Fibroblast of skin of abdomen (primary cell): ENCODE measurements at regions not wholly inside any gene's neighbourhood (a gene's known extent, or its start where the extent isn't known, plus 50 kb on each side); places are given as distances from the start of the nearest gene placed in this dataset.

Source experiments
- DNase-seq: peaks from one replicate; pipeline ENCODE4 v3.0.0-alpha.2; 2013

DNA sequence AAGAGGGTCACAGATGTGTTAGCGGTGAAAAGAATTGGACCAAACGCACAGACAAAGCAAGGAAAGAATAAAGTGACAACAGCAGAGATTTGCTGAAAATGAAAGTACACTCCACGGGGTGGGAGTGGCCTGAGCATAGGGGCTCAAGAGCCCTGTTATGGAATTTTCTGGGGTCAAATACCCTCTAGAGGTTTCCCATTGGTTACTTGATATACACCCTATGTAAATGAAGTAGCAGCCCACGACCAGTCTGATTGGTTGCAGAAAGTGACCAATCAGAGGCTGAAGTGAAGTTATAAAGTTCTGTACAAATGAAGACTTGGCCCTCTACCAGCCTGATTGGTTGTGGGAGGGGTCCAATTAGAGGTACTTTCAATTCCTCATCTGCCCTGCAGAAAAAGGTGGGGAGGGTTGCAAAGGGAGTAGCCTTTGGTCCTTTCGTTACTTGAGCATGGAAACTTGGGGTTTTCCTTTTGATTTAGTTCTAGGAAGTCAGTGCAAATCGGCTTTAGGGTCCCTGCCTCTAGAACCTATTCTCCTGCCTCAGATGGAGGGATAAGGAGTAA lies 125.6 kb upstream of the PRPS1L1 start:
- DNase-seq, result no peak

DNA sequence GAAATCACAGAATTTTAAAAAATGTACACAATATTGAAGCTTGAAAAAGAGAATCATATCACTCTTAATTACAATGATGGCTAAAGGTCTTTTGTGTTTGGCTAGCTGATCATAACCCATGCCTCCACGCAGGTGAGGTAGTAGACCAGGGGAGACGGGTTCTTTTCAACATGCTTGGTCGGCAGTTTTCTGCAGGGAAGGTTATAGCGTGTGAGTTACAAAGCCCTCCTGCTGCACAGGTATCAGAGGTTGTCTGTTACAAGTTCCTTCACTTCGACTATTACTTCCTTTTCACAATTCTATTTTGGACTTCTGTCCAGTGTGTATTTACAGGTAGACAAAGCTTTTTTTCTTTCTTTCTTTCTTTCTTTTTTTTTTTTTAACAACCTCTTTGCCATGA lies 127.1 kb upstream of the PRPS1L1 start:
- no peak for DNase-seq

DNA sequence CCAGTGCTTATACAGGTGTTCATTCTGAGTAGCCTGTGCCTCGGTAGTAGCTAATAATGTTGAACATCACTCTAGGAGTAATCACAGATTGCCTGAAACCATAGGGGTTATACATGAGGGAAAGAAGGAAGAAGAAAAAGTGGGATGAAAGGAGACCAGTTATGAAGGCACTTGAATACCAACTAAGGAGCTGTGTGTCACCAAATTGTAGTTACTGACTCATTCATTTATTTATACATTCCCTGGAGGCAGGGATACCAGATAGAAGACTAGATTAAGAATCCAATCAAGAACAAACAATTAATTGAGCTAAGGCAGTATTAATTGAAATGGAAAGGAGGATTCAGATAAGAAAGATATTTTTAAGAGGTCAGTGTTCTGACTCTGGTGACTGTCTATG lies 129.6 kb upstream of the PRPS1L1 start:
- DNase-seq, result no peak

DNA sequence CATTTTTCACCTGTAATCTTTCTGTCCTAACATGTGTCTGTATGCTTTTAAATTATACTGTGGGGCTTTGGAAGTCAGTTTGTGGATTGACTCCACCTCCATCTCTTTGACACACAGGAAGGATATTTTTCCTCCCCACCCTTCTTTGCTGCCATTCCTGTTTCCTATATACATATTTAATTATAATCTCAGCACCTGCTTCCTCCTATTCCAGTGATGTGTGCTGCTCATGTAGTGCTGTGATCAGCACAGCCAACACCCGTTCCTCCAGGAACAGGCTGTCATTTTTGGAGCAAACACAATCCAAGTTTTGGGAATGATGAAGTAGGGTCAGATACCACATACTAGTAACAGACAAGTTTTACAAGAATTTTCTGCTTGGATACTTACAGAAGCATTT lies 135.0 kb upstream of the PRPS1L1 start:
- no peak for DNase-seq

- peak; percentile 13 for DNase-seq
Observed at GRCh38 chr7:18163091-18163490, 135.4 kb upstream of the PRPS1L1 start.

DNA sequence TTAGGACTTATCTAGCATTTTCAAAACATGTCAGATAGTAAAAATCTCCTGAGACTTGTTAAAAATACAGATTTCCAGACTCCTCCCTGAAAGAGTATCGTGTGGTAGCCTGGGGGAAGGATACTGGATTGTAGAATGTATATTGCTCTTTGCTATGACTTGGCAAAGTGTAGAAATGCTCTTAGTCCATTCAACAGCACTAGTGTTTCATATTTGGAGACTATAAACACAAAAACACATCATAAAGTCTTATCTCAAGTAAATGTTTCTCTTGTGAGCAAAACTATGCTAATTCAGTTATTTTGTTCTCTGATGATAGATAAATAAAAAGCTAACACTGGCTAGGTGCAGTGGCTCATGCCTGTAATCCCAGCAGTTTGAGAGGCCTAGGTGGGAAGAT lies 137.5 kb upstream of the PRPS1L1 start:
- no peak for DNase-seq

DNA sequence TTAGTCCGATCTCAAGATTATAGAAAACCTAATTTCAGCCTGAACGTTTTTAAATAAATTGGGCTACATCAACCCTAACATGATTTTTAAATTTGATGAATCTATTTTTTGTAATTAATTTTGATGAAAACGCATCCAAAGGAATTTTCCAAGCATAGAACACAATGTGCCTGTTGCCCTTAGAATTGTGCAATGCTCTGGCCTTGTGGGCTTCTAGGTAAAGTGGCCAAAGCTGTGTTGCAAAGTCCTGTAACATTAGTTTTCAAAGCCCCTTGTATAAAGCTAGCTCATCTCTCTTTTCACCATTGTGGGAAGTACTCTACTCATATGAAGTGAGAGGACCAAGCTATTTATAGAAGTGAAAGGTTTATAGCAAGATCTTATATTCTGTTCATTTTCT lies 138.4 kb upstream of the PRPS1L1 start:
- no peak for DNase-seq

DNA sequence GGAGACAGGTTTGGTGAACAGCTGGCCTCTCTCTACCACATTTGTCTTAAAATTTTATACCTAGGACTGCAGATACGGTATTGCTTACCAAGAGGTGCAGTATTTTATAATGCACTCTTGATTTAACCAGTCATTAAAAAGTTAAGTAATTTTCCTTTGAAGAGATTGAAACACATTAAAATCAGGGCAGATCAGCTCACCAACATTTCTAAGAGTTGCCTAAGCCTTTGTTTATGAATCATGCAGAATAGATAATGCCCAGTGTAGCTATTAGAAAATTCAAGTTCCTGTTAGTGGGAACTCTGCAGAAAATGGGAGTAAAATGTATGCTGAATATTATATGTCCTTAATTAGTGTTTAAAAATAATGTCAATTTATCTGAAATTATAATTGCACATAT lies 140.2 kb upstream of the PRPS1L1 start:
- no peak for DNase-seq

DNA sequence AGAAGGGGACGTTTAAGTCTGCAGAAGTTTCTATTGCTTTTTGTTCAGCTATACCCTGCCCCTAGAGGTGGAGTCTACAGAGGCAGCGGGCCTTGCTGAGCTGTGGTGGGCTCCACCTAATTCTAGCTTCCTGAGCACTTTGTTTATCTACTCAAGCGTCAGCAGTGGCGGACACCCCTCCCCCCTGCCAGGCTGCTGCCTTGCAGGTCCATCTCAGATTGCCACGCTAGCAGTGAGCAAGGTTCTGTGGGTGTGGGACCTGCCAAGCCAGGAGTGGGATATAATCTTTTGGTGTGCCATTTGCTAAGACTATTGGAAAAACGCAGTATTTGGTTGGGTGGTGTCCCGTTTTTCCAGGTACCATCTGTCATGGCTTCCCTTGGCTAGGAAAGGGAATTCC lies 147.3 kb upstream of the PRPS1L1 start:
- DNase-seq, result no peak

DNA sequence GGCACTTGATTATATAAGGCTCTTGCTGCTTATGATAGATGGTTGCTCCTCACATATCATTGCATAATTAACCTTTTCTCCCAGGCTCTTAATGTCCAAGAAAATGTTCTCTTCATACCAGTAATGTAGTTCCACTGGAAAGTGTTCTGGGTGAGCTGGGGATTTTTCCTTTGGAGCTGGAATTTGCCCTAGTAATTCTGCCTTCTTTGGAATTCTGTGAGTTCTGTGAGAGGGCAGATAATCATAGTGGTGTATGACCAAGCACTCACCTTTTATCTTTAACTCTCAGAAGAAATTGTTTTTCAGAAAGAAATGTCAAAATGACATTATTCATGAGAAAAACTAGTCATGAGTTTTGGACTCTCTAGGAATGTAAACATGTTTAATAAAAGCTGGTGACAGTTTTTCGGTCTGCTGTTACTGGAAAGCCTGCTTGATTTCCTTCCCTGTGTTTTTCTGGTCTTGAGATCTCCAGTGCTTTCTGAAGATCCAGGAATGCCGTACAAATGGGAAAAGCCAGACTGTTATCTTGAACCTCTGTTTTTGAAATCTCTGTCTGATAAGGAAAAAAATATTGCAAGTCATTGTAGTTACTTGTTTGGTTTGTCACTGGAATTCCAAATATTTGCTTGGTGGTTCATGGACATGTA lies 148.3 kb upstream of the PRPS1L1 start:
- no peak for DNase-seq

DNA sequence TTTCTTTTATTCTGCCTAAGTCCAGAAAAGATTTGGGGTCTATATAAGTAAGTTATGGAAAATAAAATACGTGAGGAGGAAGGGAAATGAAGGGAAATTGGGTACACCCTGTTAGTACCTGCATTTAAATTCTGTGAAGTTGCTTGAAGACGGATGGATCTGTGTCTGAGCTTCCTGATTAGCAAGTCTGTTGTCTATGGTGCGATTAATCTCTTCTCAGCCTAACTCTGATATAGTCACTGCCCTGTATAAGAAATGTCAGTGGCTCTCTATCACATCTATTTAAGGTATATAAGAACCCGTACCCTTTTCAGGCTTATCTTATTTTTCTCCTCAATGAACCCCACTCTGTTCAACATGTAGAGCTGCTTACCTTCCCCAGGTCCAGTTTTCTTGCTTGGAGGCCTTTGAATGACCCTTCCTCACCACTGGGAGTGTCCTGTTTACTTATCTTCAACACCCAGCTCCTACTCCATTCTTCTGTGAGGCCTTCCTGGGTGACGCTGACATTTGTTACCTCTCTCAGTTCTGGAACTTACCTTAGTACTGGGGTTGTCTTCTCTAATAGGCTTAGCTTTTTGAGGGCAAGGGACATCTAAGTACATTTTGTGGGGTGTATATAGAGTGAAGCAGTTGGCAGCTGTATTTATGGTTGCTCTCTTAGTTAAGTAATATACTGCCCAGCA lies 149.6 kb upstream of the PRPS1L1 start:
- DNase-seq, result no peak

DNA sequence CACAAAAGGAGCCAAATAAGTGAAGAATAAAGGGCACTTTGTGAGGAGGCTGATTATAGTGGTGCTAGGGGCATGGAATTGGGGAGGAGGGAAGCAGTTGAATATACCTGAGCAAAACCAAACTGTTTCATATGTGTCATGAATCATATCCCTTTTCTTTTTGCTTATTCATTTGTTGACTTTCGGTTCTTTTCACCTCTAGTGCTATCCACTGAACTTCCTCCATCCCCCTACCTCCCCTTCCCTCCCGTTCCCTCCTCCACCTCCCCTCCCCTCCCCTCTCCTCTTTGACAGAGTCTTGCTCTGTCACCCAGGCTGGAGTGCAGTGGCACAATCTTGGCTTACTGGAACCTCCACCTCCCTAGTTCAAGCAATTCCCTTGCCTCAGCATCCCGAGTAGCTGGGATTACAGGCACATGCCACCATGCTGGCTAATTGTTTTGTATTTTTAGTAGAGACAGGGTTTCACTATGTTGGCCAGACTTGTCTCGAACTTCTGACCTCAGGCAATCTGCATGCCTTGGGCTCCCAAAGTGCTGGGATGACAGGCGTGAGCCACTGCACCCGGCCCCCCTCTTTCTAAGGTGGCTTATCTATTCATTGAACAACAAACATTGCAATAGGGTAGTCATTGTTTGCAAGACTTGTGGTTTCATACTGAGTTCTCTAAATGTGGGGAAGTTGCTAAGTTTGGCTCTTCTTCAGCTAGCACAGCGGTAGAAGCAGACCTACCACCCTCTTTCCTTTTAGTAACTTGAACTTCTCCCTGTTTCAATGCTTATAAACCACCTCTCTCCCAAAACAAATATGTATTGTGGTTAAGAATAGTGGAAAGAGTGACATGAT lies 150.4 kb upstream of the PRPS1L1 start:
- no peak for DNase-seq

DNA sequence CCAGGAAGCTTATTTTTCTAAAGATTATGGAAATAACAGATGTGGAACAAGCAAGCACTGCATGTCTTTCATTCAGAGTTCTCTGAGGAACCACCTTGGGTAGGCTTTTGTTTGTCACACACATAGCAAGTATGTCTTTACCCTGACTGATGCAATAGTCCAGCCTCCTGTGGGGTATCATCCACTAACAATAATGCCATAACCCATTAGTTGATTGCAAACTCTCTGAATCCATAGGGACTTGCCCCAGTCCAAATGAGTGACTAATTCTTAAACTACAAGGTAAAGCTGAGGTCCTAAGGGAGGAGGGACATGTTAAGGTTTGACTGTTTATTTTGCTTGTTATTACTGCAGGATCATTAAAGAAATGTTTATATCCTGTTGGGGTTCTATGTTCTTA lies 151.4 kb upstream of the PRPS1L1 start:
- no peak for DNase-seq

GRCh38 chr7:18180685-18181084 lies 153.0 kb upstream of the PRPS1L1 start:
- DNase-seq, result no peak

- no peak for DNase-seq
Observed at GRCh38 chr7:18189500-18190126, 162.0 kb upstream of the PRPS1L1 start.

- DNase-seq, result no peak
Observed at GRCh38 chr7:18191341-18191740, 163.7 kb upstream of the PRPS1L1 start.

DNA sequence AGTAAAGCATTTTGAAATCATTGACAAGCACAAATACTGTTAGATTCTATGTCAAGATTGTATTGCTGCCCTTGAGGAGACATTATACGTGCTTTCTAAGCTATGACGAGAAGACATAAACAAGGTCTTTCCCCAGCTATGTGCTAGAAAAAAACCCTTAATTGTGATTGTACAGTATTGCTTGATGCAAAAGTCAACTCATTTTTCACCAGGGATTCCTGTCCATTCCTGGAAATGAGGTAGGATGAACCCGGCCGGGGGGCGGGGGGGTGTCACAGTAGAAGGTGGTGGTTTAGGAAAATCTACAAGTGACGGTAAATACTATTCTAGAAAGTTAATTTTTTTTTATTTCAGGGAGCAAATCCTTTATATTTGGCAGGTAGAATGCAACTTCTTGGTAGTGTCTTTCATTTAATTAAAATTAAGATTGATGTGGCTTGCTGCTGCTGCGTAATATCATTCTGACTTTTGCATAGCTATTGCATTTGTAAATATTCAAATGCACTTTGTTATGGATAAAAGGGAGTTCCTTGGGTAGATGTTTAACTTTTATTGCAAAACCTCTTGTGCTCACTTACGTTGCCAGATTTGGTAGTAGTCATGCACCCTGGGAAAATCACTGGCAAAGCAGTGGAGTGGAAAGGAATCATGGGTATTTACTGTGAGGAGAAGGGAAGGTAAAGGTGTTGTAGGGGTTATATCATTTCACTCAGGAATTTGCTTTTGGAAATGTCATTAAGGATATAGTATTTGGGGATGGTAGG lies 164.4 kb upstream of the PRPS1L1 start:
- DNase-seq, result no peak

DNA sequence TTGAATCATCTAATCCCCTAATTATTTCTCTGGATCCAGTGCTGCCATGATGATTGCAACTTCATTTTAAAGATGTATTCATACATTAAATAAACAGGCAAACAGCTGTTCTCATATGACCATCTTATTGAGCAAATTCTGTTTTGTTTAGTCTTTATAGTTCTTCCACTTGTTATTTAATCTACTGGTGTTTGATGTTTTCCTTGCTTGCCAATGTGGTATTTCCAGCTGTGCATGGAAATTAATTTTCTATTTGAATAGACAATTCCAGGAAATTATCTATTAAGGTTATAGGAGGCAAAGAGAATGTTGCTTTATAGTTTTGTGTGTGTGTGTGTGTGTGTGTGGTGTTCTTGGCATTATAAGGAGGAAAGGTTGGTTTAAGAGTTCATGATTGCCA lies 167.0 kb upstream of the PRPS1L1 start:
- DNase-seq, result no peak

- DNase-seq, result no peak
Observed at GRCh38 chr7:18196638-18197037, 169.0 kb upstream of the PRPS1L1 start.

- DNase-seq, result no peak
Observed at GRCh38 chr7:18198868-18199267, 171.2 kb upstream of the PRPS1L1 start.

GRCh38 chr7:18200266-18200665 lies 172.6 kb upstream of the PRPS1L1 start:
- DNase-seq, result no peak

GRCh38 chr7:18200855-18201254 lies 173.2 kb upstream of the PRPS1L1 start:
- DNase-seq, result no peak
